ENCODE measurements at regions not wholly inside any gene's neighbourhood (a gene's known extent, or its start where the extent isn't known, plus 50 kb on each side); places are given as distances from the start of the nearest gene placed in this dataset.
A peak's percentile ranks its signal among the peaks of the same experiment; 100 is the strongest.

DNA sequence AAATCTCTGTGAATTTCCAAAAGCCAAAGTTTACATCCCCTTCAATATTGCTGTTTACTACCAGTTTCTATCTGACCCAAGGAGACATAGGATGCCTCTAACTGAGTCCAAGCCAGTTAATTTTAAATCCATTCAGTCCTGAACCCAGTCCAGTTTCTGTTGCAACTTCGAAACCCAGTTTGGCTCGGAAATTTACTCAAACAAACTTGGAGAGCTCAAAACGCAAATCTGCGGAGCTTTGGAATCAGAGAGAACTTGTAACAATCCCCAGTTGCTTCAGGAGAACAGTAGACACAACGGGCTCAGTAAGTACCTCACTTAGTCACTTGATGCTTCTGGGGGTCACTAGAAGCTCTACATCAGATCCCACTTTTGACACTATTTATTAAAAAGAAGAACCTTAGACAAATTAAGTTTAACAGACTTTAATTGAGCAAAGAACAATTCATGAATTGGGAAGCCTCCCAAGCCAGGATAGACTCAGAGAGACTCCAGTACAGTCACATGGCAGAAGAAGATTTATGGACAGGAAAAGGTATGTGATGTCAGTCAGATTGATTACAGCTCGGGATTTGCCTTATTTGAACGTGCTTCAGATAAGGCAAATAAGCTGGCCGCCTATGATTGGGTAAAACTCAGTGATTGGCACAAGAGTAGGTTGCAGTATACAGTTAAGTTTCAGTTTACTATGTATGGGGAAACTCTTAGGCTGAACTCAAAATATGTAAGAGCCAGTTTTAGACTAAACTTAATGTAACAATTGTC, 118.0 kb downstream of the RFPL4B start:
- Mint-ChIP-seq H3K9me3 (no peaks in the 10 kb centered on the region), H3K4me3 (no peak overlapping the region), H3K27ac (no peak overlapping the region), H3K27me3 (no peaks in the 10 kb centered on the region), H3K36me3 (no peaks in the 10 kb centered on the region), H3K4me1 (ENCODE audit: unreplicated experiment) (peaks cover 15% of the 10 kb centered on the region)
- TF ChIP-seq, protein P1, sequence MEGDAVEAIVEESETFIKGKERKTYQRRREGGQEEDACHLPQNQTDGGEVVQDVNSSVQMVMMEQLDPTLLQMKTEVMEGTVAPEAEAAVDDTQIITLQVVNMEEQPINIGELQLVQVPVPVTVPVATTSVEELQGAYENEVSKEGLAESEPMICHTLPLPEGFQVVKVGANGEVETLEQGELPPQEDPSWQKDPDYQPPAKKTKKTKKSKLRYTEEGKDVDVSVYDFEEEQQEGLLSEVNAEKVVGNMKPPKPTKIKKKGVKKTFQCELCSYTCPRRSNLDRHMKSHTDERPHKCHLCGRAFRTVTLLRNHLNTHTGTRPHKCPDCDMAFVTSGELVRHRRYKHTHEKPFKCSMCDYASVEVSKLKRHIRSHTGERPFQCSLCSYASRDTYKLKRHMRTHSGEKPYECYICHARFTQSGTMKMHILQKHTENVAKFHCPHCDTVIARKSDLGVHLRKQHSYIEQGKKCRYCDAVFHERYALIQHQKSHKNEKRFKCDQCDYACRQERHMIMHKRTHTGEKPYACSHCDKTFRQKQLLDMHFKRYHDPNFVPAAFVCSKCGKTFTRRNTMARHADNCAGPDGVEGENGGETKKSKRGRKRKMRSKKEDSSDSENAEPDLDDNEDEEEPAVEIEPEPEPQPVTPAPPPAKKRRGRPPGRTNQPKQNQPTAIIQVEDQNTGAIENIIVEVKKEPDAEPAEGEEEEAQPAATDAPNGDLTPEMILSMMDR (conservative IDR thresholded peaks at IDR 0.05) = no peak
- DNase-seq (ENCODE audit: extremely low spot score, unreplicated experiment) = no peak

GRCh38 chr6:112466373-112467151, 119.4 kb downstream of the RFPL4B start:
- H3K36me3 Mint-ChIP-seq = no peaks in the 10 kb centered on the region

GRCh38 chr6:112468359-112468758, 121.2 kb downstream of the RFPL4B start:
- peaks cover 5% of the 10 kb centered on the region for H3K9me3 Mint-ChIP-seq
- no peak overlapping the region for H3K4me3 Mint-ChIP-seq
- no peaks in the 10 kb centered on the region for H3K27me3 Mint-ChIP-seq
- TF ChIP-seq, protein P1 (conservative IDR thresholded peaks at IDR 0.05) = no peak
- no peak for DNase-seq (ENCODE audit: extremely low spot score, unreplicated experiment)
- H3K27ac Mint-ChIP-seq = peak overlapping the region; percentile 30
- no peaks in the 10 kb centered on the region for H3K36me3 Mint-ChIP-seq
- H3K4me1 Mint-ChIP-seq (ENCODE audit: unreplicated experiment) = peaks cover 25% of the 10 kb centered on the region

More at GRCh38 chr6:112466373-112467151, 119.4 kb downstream of the RFPL4B start:
- H3K4me1 Mint-ChIP-seq (ENCODE audit: unreplicated experiment) = peaks cover 25% of the 10 kb centered on the region
- no peaks in the 10 kb centered on the region for H3K27me3 Mint-ChIP-seq
- DNase-seq (ENCODE audit: extremely low spot score, unreplicated experiment) = no peak
- TF ChIP-seq, protein P1 (conservative IDR thresholded peaks at IDR 0.05) = no peak
- peaks cover 5% of the 10 kb centered on the region for H3K9me3 Mint-ChIP-seq
- no peak overlapping the region for H3K27ac Mint-ChIP-seq
- no peak overlapping the region for H3K4me3 Mint-ChIP-seq

GRCh38 chr6:112469306-112469705, 122.2 kb downstream of the RFPL4B start:
- Mint-ChIP-seq H3K36me3 (no peaks in the 10 kb centered on the region), H3K27ac (no peak overlapping the region), H3K4me3 (no peak overlapping the region), H3K27me3 (no peaks in the 10 kb centered on the region), H3K4me1 (ENCODE audit: unreplicated experiment) (peaks cover 25% of the 10 kb centered on the region), H3K9me3 (peaks cover 5% of the 10 kb centered on the region)
- no peak for DNase-seq (ENCODE audit: extremely low spot score, unreplicated experiment)
- TF ChIP-seq, protein P1 (conservative IDR thresholded peaks at IDR 0.05) = no peak

DNA sequence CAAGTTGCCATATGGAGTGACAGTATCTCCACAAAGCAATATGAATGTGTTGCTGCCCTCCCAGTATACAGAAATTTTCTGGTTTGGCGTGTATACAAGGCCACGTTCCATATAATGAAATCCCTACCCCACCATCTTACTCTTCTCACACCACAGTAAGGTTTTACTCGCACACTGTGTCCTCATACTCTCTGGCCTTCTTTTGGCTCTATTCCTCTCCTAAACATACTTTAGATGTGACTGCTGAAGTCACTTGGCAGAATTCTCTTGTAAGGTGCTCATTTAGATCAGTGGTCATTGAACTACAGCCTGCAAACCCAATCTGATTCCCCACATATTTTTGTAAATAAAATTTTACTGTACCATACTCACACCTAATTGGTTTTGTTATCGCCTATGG, 123.2 kb downstream of the RFPL4B start:
- no peak overlapping the region for H3K4me3 Mint-ChIP-seq
- H3K9me3 Mint-ChIP-seq = peaks cover 5% of the 10 kb centered on the region
- no peaks in the 10 kb centered on the region for H3K27me3 Mint-ChIP-seq
- no peaks in the 10 kb centered on the region for H3K36me3 Mint-ChIP-seq
- TF ChIP-seq, protein P1 (conservative IDR thresholded peaks at IDR 0.05) = no peak
- no peak for DNase-seq (ENCODE audit: extremely low spot score, unreplicated experiment)
- H3K4me1 Mint-ChIP-seq (ENCODE audit: unreplicated experiment) = peaks cover 22% of the 10 kb centered on the region
- no peak overlapping the region for H3K27ac Mint-ChIP-seq
